Natural killer cell (primary cell): ENCODE measurements at regions not wholly inside any gene's neighbourhood (a gene's known extent, or its start where the extent isn't known, plus 50 kb on each side); places are given as distances from the start of the nearest gene placed in this dataset.

ENCODE experiments used
- ATAC-seq, 3 donors: fragments of 150-1000 bp in 2 of 3; fragments of 200-7000 bp in 1 of 3; cut with Tn5 transposase; 1 replicate in 1 of 3; 2 replicates in 2 of 3; pipeline ENCODE4 v1.10.0; 2021; ENCODE audit warnings: mild to moderate bottlenecking in 2 of 3, moderate library complexity in 2 of 3
- DNase-seq, 2 donors: peaks; one replicate each; pipeline versions ENCODE4 v3.0.0 to v3.0.0-alpha.2; 2013 to 2021; ENCODE audit warnings: mixed read lengths in 1 of 2
- H3K27ac ChIP-seq: one replicate; pipeline ENCODE4 v1.5.1; 2013; ENCODE audit warnings: mild to moderate bottlenecking, low read length
- H3K27me3 ChIP-seq: one replicate; pipeline ENCODE4 v1.6.1; 2013; ENCODE audit warnings: low read length; ENCODE audit not compliant: control insufficient read depth, insufficient read depth
- H3K36me3 ChIP-seq: one replicate; pipeline ENCODE4 v1.6.1; 2013; ENCODE audit warnings: low read length; ENCODE audit not compliant: control insufficient read depth, insufficient read depth
- H3K4me1 ChIP-seq: one replicate; pipeline ENCODE4 v1.6.1; 2013; ENCODE audit warnings: low read length; ENCODE audit not compliant: control insufficient read depth, insufficient read depth
- H3K4me3 ChIP-seq: one replicate; pipeline ENCODE4 v1.5.1; 2013; ENCODE audit warnings: low read length
- H3K9me3 ChIP-seq: one replicate; pipeline ENCODE4 v1.6.1; 2013; ENCODE audit warnings: low read length; ENCODE audit not compliant: control insufficient read depth, insufficient read depth
- H3K27ac Mint-ChIP-seq, 2 donors: one replicate each; pipeline ENCODE4 v1.8.0; 2022; ENCODE audit warnings: mild to moderate bottlenecking in 2 of 2, mixed read lengths in 2 of 2, moderate library complexity in 1 of 2
- H3K27me3 Mint-ChIP-seq, 2 donors: one replicate each; pipeline ENCODE4 v1.8.0; 2022; ENCODE audit warnings: low read depth in 2 of 2, mixed read lengths in 2 of 2
- H3K36me3 Mint-ChIP-seq: one replicate; pipeline ENCODE4 v1.8.0; 2022; ENCODE audit warnings: mixed read lengths
- H3K4me1 Mint-ChIP-seq, 2 donors: one replicate each; pipeline ENCODE4 v1.8.0; 2022; ENCODE audit warnings: mixed read lengths in 2 of 2
- H3K4me3 Mint-ChIP-seq: one replicate; pipeline ENCODE4 v1.8.0; 2022; ENCODE audit warnings: mild to moderate bottlenecking, moderate library complexity, mixed read lengths
- H3K9me3 Mint-ChIP-seq, 2 donors: one replicate each; pipeline ENCODE4 v1.8.0; 2022; ENCODE audit warnings: mixed read lengths in 2 of 2
- CTCF ChIP-seq: fragments of 200-600 bp; IDR thresholded peaks from one replicate; pipeline ENCODE4 v1.8.0; 2022; ENCODE audit warnings: antibody characterized with exemption
- WGBS: methylation state at CpG from one replicate; pipeline ENCODE4 v1.1.7; 2013; ENCODE audit warnings: missing lambda C conversion rate; ENCODE audit not compliant: insufficient coverage; 5-methylcytosine and 5-hydroxymethylcytosine counted together
- intact Hi-C: fragments of 100-400 bp; cut with micrococcal nuclease; formaldehyde crosslinking; loops from one replicate; pipeline ENCODE4 v1.14.2; 2022

GRCh38 chr16:73151225-73151624, 103.3 kb upstream of the ZFHX3 start:
- no peak overlapping the region for H3K27ac ChIP-seq
- no peak for TF ChIP-seq CTCF
- no peak overlapping the region for H3K4me3 ChIP-seq

GRCh38 chr16:73150786-73151185, 102.9 kb upstream of the ZFHX3 start:
- DNase-seq (no peak), ATAC-seq (no peak)
- no peaks in the 10 kb centered on the region for H3K27me3 ChIP-seq
- no peaks in the 10 kb centered on the region for H3K9me3 Mint-ChIP-seq
- no peak overlapping the region for H3K4me3 ChIP-seq
- H3K4me3 Mint-ChIP-seq = no peak overlapping the region
- 61% methylated on average over 3 of the region's 4 CpGs for WGBS
- peaks cover 5% of the 10 kb centered on the region for H3K4me1 ChIP-seq
- no peak overlapping the region for H3K27ac ChIP-seq
- H3K36me3 ChIP-seq = no peaks in the 10 kb centered on the region
- no peak overlapping the region for H3K27ac Mint-ChIP-seq
- H3K9me3 ChIP-seq = no peaks in the 10 kb centered on the region
- TF ChIP-seq CTCF = no peak
- peaks cover 0 to 6% of the 10 kb centered on the region in 2 donors for H3K4me1 Mint-ChIP-seq
- H3K27me3 Mint-ChIP-seq = peaks cover 8 to 14% of the 10 kb centered on the region in 2 donors
- no peaks in the 10 kb centered on the region for H3K36me3 Mint-ChIP-seq
- intact Hi-C loops = no loop called here

More at GRCh38 chr16:73151225-73151624, 103.3 kb upstream of the ZFHX3 start:
- Mint-ChIP-seq H3K36me3 (no peaks in the 10 kb centered on the region), H3K4me1 (peaks cover 0 to 6% of the 10 kb centered on the region in 2 donors), H3K27ac (no peak overlapping the region), H3K4me3 (no peak overlapping the region), H3K9me3 (no peaks in the 10 kb centered on the region), H3K27me3 (peaks cover 8 to 14% of the 10 kb centered on the region in 2 donors)
- Histone ChIP-seq H3K4me1 (peaks cover 5% of the 10 kb centered on the region), H3K36me3 (no peaks in the 10 kb centered on the region), H3K27me3 (no peaks in the 10 kb centered on the region), H3K9me3 (no peaks in the 10 kb centered on the region)
- WGBS = 47% methylated on average over 5 of the region's 5 CpGs
- DNase-seq = no peak
- no peak for ATAC-seq
- intact Hi-C loops = no loop called here

- intact Hi-C loops = no loop called here
- Mint-ChIP-seq H3K36me3 (no peaks in the 10 kb centered on the region), H3K27me3 (peaks cover 4 to 14% of the 10 kb centered on the region in 2 donors), H3K4me1 (peaks cover 0 to 4% of the 10 kb centered on the region in 2 donors), H3K27ac (no peak overlapping the region), H3K4me3 (no peak overlapping the region), H3K9me3 (no peaks in the 10 kb centered on the region)
- Histone ChIP-seq H3K4me3 (no peak overlapping the region), H3K9me3 (no peaks in the 10 kb centered on the region), H3K27ac (no peak overlapping the region), H3K4me1 (peaks cover 5% of the 10 kb centered on the region), H3K27me3 (no peaks in the 10 kb centered on the region), H3K36me3 (no peaks in the 10 kb centered on the region)
- ATAC-seq (no peak), DNase-seq (no peak)
- no peak for TF ChIP-seq CTCF
- 49% methylated on average over 7 of the region's 7 CpGs for WGBS
These were observed 101.4 kb upstream of the ZFHX3 start for GRCh38 chr16:73149334-73149733.

GRCh38 chr16:73147958-73148357, 100.0 kb upstream of the ZFHX3 start:
- no peaks in the 10 kb centered on the region for H3K9me3 Mint-ChIP-seq
- H3K27me3 Mint-ChIP-seq = peaks cover 0 to 14% of the 10 kb centered on the region in 2 donors
- H3K36me3 ChIP-seq = no peaks in the 10 kb centered on the region
- H3K27ac ChIP-seq = no peak overlapping the region
- no peak overlapping the region for H3K4me3 Mint-ChIP-seq
- H3K9me3 ChIP-seq = no peaks in the 10 kb centered on the region
- intact Hi-C loops = no loop called here
- no peaks in the 10 kb centered on the region for H3K36me3 Mint-ChIP-seq
- H3K4me3 ChIP-seq = no peak overlapping the region
- 96% methylated on average over 3 of the region's 3 CpGs for WGBS
- TF ChIP-seq CTCF = no peak
- H3K4me1 ChIP-seq = peaks cover 4% of the 10 kb centered on the region
- no peak for ATAC-seq
- H3K27me3 ChIP-seq = no peaks in the 10 kb centered on the region
- peaks cover 3 to 8% of the 10 kb centered on the region in 2 donors for H3K4me1 Mint-ChIP-seq
- no peak overlapping the region for H3K27ac Mint-ChIP-seq
- DNase-seq = no peak
